HG03575 (cell line): ENCODE measurements at regions not wholly inside any gene's neighbourhood (a gene's known extent, or its start where the extent isn't known, plus 50 kb on each side); places are given as distances from the start of the nearest gene placed in this dataset.
"Not testable (repeated sequence)": the region's sequence is repeated elsewhere in the genome, so short reads cannot be mapped to it uniquely, and the experiment has no call there.

Experiments
- ATAC-seq: cut with Tn5 transposase; IDR thresholded peaks from one replicate; pipeline ENCODE4 v1.9.1; 2021; ENCODE audit not compliant: unreplicated experiment, insufficient number of reproducible peaks, low FRiP score; ENCODE audit errors: extremely low read depth

DNA sequence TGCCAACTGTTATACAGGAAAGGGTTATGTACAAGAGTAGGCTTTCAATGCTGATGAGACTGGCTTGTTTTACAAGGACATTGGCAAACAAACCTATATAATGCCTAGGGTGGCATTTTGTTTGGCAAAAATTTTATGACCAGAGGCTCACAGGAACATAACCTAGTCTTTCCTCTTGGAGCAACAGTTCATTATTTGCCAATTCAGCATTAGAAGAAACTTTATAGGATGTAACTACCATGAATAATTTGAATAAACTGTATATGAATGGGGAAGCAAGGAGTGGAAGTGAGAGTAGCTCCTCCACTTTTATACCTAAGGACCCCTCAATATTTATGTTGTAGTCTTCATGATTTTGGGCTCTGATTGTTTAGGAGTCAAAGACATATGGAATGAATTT is 103.9 kb upstream of the WAC start:
- no peak for ATAC-seq

DNA sequence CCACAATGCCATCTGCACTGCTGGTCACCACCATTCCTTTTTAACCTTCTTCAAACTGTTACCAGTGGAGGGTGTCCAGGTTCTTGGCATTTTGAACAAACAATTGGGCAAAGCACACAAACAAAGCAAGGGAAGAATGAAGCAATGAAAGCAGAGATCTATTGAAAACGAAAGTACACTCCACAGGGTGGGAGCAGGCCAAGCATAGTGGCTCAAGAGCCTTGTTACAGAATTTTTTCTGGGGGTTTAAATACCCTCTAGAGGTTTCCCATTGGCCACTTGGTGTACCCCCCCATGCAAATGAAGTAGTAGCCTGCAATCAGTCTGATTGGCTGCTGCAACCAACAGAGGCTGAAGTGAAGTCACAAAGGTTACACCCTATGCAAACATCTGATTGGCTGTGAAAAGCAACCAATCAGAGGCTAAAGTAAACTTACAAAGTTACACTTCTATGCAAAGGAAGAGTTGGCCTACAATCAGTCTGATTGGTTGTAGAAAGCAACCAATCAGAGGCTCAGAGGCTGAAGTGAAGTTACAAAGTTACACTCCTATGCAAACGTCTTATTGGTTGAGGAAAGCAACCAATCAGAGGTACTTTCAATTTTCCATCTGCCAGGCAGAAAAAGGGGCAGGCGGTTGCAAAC is 103.2 kb upstream of the WAC start:
- no peak for ATAC-seq

DNA sequence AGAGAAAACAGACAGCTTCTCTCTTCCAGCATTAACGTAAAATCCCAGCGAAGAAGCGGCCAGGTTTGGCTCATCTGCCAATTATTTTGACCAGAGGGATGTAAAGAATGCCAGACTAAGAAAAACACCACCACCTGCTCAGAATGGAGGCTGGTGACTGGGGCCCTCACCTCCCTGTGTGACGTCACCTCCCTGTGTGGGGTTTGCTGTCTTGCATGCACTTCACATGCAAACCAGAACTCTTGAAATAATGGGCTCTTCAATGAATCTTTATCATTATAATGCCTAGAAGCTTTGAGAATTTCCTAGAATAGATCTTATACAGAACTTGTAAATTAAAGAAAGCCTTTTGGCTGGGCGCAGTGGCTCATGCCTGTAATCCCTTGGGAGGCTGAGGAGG is 101.8 kb upstream of the WAC start:
- ATAC-seq: no peak

- no peak for ATAC-seq
These were observed 100.7 kb upstream of the WAC start for GRCh38 chr10:28432210-28432676.

GRCh38 chr10:28434063-28434462 is 98.9 kb upstream of the WAC start:
- no peak for ATAC-seq

DNA sequence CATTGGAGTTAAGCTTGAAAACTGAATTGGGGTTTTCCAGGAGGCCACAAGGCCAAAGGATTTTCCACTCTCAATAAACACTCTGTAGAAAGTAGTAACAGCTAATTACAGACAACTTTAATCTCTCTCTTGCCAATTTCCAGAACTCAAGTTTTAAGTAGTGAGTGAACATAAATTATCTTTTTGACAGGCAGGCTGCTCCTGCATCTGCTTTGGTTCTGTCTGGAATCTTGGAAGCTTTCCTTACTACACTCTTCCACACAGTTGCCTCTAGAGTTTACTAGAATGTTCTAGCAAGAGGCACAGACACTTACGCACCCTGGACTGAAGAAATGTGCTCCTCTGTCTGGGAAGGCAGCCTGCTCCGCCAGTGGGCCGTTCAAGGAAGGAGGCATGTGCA is 90.5 kb upstream of the WAC start:
- no peak for ATAC-seq

GRCh38 chr10:28444031-28444430 is 88.9 kb upstream of the WAC start:
- ATAC-seq: no peak

DNA sequence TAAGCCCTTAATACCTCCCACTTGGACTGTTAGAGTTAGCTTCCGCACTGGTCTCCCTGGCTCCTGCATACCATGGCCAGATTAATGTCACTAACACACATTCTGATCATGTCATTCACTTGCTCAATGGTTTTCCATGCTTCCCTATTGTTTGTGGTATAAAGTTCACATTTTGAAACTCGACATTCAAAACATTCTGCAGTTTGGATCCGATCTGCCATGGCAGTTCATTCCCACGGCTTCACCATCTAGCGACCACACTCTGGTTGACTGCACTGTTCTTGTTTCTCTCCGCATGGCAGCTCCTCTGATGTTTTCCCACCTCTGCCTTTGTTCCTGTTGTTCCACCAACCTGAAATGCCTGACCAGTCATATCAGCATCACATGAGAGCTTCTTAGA is 87.4 kb upstream of the WAC start:
- no peak for ATAC-seq

- ATAC-seq: no peak
These were observed 83.5 kb upstream of the WAC start for GRCh38 chr10:28449382-28449781.

DNA sequence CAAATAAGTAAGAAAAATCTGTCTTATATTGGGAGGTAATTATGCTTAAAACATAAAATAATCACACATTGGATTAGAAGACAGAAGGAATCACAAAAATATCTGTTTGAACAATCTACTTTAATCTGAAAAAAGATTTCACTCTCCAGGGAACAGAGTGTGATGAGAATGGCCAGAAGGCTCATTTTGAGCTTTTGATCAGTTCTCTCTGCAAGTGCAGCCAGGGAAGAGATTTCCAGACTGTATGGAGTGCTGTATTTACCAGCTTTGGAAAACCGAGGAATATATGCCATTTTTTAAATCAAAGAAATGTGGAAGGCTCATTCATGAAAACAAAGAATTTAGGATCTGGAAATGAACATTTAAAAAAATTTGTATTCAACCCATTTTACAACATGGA is 83.0 kb upstream of the WAC start:
- ATAC-seq: no peak

GRCh38 chr10:28453926-28454325 is 79.0 kb upstream of the WAC start:
- no peak for ATAC-seq

GRCh38 chr10:28457110-28457509 is 75.8 kb upstream of the WAC start:
- ATAC-seq: no peak

GRCh38 chr10:28457873-28458272 is 75.0 kb upstream of the WAC start:
- not testable (repeated sequence) for ATAC-seq

DNA sequence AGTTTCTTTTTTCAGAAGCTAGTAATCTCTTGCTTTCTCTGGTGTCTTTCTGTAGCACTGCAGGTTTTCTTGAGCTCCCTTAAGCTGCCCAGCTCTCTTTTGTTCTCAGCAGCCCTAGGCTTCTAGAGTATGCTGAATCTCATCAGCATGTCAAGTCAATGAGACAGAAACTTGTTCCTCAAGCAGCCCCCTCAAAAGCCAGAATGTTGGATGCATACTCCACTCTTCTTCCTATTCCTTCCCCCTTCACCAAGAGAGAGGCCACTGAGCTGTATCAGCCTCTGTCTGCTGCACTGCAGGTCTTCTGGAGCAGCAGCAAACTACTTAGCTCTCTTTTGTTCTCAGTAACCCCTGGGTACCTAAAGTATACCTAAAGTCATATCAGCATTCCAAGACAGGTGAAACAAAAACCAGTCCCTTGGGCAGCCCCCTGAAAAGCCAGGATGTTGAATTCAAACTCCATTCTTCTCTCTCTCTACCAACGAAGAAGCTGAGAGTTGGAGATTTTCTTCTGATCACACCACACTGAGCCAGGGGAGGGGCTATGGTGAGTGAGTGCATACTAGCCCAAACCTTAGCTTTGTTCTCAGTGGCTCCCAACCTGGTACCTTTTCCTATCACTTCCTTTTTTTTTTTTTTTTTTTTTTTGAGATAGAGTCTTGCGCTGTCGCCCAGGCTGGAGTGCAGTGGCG is 73.3 kb upstream of the WAC start:
- ATAC-seq: no peak

DNA sequence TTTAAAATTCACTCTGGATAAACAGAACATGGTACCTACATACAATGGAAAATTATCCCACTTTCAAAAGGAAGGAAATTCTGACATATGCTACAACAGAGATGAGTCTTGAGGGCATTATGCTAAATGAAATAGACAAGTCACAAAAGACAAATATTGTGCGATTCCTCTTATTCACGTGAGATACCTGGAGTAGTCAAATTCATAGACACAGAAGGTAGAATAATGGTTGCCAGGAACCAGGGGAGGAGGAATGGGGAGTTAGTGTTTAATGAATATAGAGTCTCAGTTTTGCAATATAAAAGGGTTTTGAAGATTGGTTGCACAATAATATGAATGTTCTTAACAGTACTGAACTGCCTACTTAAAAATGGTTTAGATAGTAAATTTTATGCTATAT is 69.8 kb upstream of the WAC start:
- ATAC-seq: no peak

GRCh38 chr10:28463676-28464395 is 69.1 kb upstream of the WAC start:
- no peak for ATAC-seq

GRCh38 chr10:28467615-28468014 is 65.3 kb upstream of the WAC start:
- no peak for ATAC-seq

DNA sequence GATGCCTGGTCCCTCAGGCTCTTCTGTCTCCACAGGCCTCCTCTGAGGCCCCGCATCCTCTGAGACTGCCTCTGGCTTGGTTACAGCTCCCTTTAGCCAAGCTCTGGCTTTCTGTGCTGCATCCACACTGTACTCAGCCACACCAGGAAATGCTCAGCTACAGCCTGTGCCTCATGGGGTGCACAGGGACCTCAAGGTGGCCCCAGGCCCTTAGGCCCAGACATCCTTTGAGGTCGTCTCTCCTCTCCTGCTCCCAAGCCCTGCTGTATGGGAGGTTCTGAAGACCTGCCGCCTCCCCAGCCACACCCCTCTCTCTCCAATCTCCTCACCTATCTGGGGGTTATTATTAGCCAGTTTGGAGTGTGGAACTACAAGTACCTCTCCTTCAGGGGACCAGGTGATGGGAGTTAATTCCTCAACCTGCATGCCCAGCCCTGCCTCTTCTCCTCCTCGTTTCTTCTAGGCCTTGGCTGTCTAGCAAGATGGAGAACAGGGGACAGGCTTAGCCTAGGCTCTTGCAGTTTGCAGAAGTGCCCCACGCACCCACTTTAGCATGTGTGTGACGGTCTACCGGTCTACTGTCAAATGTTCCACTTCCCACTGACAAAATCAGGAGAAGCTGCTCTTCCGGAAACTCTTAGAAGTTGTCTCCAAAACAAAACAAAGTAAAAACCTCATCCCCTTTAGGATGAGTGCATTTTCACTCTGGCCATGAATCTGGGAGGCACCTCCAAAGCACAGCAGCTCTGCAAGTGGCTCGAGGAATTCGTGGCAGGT is 64.0 kb upstream of the WAC start:
- no peak for ATAC-seq

GRCh38 chr10:28470873-28471651 is 61.9 kb upstream of the WAC start:
- ATAC-seq: no peak
